Endodermal cell (in vitro differentiated cells): ENCODE measurements at regions not wholly inside any gene's neighbourhood (a gene's known extent, or its start where the extent isn't known, plus 50 kb on each side); places are given as distances from the start of the nearest gene placed in this dataset.

Experiments
- DNase-seq: peaks from one replicate; pipeline ENCODE4 v3.0.0-alpha.2; 2017
- H3K27ac ChIP-seq: 2 replicates; pipeline ENCODE4 v1.5.1; 2013; ENCODE audit warnings: mild to moderate bottlenecking, low read depth, low read length, moderate library complexity
- H3K27me3 ChIP-seq: 2 replicates; pipeline ENCODE4 v1.6.1; 2013; ENCODE audit warnings: mild to moderate bottlenecking, low read length, moderate library complexity; ENCODE audit not compliant: insufficient read depth, control insufficient read depth, poor library complexity, severe bottlenecking
- H3K36me3 ChIP-seq: 2 replicates; pipeline ENCODE4 v1.7.0; 2013; ENCODE audit warnings: mild to moderate bottlenecking, low read length, moderate library complexity; ENCODE audit not compliant: control insufficient read depth, insufficient read depth
- H3K4me1 ChIP-seq: one replicate; pipeline ENCODE4 v1.7.0; 2013; ENCODE audit warnings: low read length; ENCODE audit not compliant: control insufficient read depth, insufficient read depth
- H3K4me3 ChIP-seq: 2 replicates; pipeline ENCODE4 v1.5.1; 2013; ENCODE audit warnings: mild to moderate bottlenecking, low read length, moderate library complexity
- H3K9ac ChIP-seq: 2 replicates; pipeline ENCODE4 v1.6.1; 2013; ENCODE audit warnings: mild to moderate bottlenecking, low read length, moderate library complexity; ENCODE audit not compliant: poor library complexity, severe bottlenecking; ENCODE audit errors: extremely low read depth
- H3K9me3 ChIP-seq: 2 replicates; pipeline ENCODE4 v1.6.1; 2013; ENCODE audit warnings: mild to moderate bottlenecking, low read length, moderate library complexity; ENCODE audit not compliant: control insufficient read depth
- H3K27ac Mint-ChIP-seq: 2 replicates; pipeline ENCODE4 v1.8.0; 2020; ENCODE audit warnings: mixed read lengths
- H3K27me3 Mint-ChIP-seq: 2 replicates; pipeline ENCODE4 v1.8.0; 2021; ENCODE audit warnings: mild to moderate bottlenecking, mixed read lengths; ENCODE audit not compliant: insufficient read depth
- H3K36me3 Mint-ChIP-seq: 2 replicates; pipeline ENCODE4 v1.8.0; 2020; ENCODE audit warnings: low read depth, mixed read lengths
- H3K4me1 Mint-ChIP-seq: 2 replicates; pipeline ENCODE4 v1.8.0; 2020; ENCODE audit warnings: mixed read lengths
- H3K4me3 Mint-ChIP-seq: 2 replicates; pipeline ENCODE4 v1.8.0; 2020; ENCODE audit warnings: mild to moderate bottlenecking, moderate library complexity, mixed read lengths
- H3K9me3 Mint-ChIP-seq: 2 replicates; pipeline ENCODE4 v1.8.0; 2020; ENCODE audit warnings: mild to moderate bottlenecking, mixed read lengths
- WGBS, 2 experiments: methylation state at CpG; one replicate each; pipeline versions ENCODE4 v1.1.5 to v1.1.7; 2013; ENCODE audit warnings: missing lambda C conversion rate in 2 of 2, mixed read lengths in 1 of 2; ENCODE audit not compliant: insufficient coverage in 1 of 2, insufficient read length in 1 of 2; 5-methylcytosine and 5-hydroxymethylcytosine counted together
- TF ChIP-seq, protein P1 (sequence below): fragments of 200-600 bp; sonication (generic); conservative IDR thresholded peaks from 2 replicates; pipeline ENCODE4 v1.5.0; 2021; ENCODE audit warnings: antibody characterized with exemption, mild to moderate bottlenecking

DNA sequence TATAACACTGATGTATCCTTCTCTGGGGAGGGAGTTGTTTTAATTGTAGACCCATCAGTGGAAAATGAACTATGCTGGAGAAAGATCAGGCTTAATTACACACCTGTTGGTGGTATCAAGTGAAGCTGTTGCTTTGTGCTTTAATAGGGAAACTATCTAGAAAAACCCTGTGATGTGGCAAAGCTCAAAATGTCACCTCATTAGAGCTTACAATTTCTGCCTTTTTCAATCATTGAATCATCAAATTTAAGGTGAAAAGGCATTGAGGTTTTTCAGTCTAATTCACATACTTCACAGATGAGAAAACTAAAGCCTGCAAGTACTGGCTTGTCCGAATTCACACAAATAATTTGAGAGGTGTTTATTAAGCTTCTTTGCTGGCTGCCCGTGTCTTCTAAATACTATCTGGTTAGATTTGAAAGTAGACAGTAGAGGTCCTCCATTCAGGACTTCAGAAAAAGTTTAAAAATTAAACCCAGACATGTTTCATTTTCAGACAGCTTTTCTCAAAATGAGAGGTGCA lies 143.3 kb upstream of the MAP3K7 start:
- peaks cover 15% of the 10 kb centered on the region for H3K9me3 Mint-ChIP-seq
- H3K4me3 Mint-ChIP-seq = no peak overlapping the region
- TF ChIP-seq, protein P1, sequence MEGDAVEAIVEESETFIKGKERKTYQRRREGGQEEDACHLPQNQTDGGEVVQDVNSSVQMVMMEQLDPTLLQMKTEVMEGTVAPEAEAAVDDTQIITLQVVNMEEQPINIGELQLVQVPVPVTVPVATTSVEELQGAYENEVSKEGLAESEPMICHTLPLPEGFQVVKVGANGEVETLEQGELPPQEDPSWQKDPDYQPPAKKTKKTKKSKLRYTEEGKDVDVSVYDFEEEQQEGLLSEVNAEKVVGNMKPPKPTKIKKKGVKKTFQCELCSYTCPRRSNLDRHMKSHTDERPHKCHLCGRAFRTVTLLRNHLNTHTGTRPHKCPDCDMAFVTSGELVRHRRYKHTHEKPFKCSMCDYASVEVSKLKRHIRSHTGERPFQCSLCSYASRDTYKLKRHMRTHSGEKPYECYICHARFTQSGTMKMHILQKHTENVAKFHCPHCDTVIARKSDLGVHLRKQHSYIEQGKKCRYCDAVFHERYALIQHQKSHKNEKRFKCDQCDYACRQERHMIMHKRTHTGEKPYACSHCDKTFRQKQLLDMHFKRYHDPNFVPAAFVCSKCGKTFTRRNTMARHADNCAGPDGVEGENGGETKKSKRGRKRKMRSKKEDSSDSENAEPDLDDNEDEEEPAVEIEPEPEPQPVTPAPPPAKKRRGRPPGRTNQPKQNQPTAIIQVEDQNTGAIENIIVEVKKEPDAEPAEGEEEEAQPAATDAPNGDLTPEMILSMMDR = no peak
- WGBS, 2 experiments = 86 to 91% methylated on average over 2 of the region's 2 CpGs
- H3K27me3 Mint-ChIP-seq = no peaks in the 10 kb centered on the region
- Histone ChIP-seq H3K36me3 (no peaks in the 10 kb centered on the region), H3K27ac (no peak overlapping the region), H3K4me3 (no peak overlapping the region), H3K9me3 (peaks cover 6% of the 10 kb centered on the region), H3K4me1 (no peaks in the 10 kb centered on the region), H3K9ac (no peak overlapping the region), H3K27me3 (no peaks in the 10 kb centered on the region)
- no peak overlapping the region for H3K27ac Mint-ChIP-seq
- peaks cover 10% of the 10 kb centered on the region for H3K36me3 Mint-ChIP-seq
- no peak for DNase-seq
- peaks cover 5% of the 10 kb centered on the region for H3K4me1 Mint-ChIP-seq

DNA sequence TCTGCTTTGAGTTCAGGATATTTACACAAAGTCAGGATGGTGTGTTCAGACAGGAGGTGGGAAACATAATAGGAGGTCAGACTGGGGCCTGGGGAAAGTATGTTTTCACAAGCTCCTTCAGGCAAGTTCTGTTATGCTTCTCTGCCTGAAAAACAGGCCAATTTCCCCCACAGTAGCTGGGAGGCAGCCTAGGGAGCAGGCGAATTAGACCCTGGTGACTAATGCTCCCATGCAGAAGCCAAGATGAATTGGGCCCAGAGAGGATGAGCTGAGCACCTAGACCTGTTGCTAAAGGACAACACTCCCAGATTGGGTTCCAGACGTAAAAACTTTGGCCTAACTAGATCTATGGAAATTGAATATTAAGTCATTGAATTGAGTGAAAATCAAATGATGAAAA lies 142.2 kb upstream of the MAP3K7 start:
- 91 to 95% methylated on average over 2 of the region's 2 CpGs for WGBS, 2 experiments
- H3K4me3 ChIP-seq = no peak overlapping the region
- no peaks in the 10 kb centered on the region for H3K27me3 Mint-ChIP-seq
- H3K4me3 Mint-ChIP-seq = no peak overlapping the region
- peaks cover 4% of the 10 kb centered on the region for H3K36me3 Mint-ChIP-seq
- no peak overlapping the region for H3K27ac Mint-ChIP-seq
- H3K36me3 ChIP-seq = no peaks in the 10 kb centered on the region
- DNase-seq = no peak
- H3K4me1 ChIP-seq = no peaks in the 10 kb centered on the region
- TF ChIP-seq, protein P1 = no peak
- H3K9ac ChIP-seq = no peak overlapping the region
- peaks cover 4% of the 10 kb centered on the region for H3K9me3 ChIP-seq
- H3K4me1 Mint-ChIP-seq = peaks cover 5% of the 10 kb centered on the region
- no peak overlapping the region for H3K27ac ChIP-seq
- H3K9me3 Mint-ChIP-seq = peaks cover 4% of the 10 kb centered on the region
- no peaks in the 10 kb centered on the region for H3K27me3 ChIP-seq

DNA sequence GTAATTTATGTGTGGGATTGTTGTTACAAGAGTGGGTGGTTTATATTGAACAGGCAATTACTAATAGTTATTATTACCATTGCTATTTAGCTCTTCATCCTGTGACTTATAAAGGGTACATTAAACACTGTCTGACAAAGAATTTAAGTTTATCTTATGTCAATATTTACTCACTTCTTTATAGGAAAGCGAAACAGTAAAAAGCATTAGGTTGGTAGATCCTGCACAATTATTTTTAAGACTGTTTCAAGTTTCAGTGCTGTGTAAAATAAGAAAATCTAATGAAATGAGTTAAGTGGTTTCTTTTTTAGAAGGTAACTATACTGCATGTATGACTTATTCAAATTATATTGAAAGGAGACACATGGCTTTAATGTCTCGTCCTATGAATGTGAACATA lies 135.8 kb upstream of the MAP3K7 start:
- Histone ChIP-seq H3K4me3 (no peak overlapping the region), H3K27ac (no peak overlapping the region), H3K4me1 (peaks cover 3% of the 10 kb centered on the region), H3K36me3 (no peaks in the 10 kb centered on the region), H3K9ac (no peak overlapping the region), H3K9me3 (no peaks in the 10 kb centered on the region), H3K27me3 (no peaks in the 10 kb centered on the region)
- TF ChIP-seq, protein P1 = no peak
- H3K27me3 Mint-ChIP-seq = no peaks in the 10 kb centered on the region
- 84% methylated on average over 2 of the region's 2 CpGs; no CpG with 5 or more reads in 1 of the 2 experiments for WGBS, 2 experiments
- H3K9me3 Mint-ChIP-seq = no peaks in the 10 kb centered on the region
- no peak overlapping the region for H3K4me3 Mint-ChIP-seq
- no peaks in the 10 kb centered on the region for H3K36me3 Mint-ChIP-seq
- no peak overlapping the region for H3K27ac Mint-ChIP-seq
- H3K4me1 Mint-ChIP-seq = peaks cover 8% of the 10 kb centered on the region
- DNase-seq = no peak
